HG03521 (cell line): ENCODE measurements at regions not wholly inside any gene's neighbourhood (a gene's known extent, or its start where the extent isn't known, plus 50 kb on each side); places are given as distances from the start of the nearest gene placed in this dataset.
"Not testable (repeated sequence)": the region's sequence is repeated elsewhere in the genome, so short reads cannot be mapped to it uniquely, and the experiment has no call there.

Experiments used
- ATAC-seq: cut with Tn5 transposase; IDR thresholded peaks from one replicate; pipeline ENCODE4 v1.9.1; 2021; ENCODE audit warnings: mild to moderate bottlenecking, moderate library complexity; ENCODE audit not compliant: unreplicated experiment

- no peak for ATAC-seq
Observed at GRCh38 chr5:145027286-145027685, 807.9 kb downstream of the PRELID2 start.

DNA sequence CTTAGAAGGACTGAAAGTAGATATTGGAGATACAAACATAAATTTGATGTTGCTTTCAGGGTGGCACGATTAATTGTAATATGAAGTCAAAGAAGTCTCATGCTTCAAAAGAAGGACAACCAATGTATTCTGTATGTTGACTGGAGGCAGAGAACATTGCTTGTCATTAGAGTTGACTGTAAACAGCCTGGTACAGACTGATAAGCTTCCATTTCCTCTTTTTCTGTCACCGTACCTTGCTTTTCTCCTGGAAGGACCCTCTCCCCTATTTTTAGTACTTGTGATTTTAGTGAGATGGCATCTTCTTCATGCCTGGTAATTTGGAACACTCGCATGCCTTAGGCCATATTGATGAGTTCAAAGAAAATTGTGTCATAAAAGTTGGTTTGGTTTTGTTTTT lies 809.4 kb downstream of the PRELID2 start:
- no peak for ATAC-seq

GRCh38 chr5:145015146-145015545 lies 820.0 kb downstream of the PRELID2 start:
- ATAC-seq = no peak

- ATAC-seq = no peak
Observed at GRCh38 chr5:145014109-145014508, 821.0 kb downstream of the PRELID2 start.

DNA sequence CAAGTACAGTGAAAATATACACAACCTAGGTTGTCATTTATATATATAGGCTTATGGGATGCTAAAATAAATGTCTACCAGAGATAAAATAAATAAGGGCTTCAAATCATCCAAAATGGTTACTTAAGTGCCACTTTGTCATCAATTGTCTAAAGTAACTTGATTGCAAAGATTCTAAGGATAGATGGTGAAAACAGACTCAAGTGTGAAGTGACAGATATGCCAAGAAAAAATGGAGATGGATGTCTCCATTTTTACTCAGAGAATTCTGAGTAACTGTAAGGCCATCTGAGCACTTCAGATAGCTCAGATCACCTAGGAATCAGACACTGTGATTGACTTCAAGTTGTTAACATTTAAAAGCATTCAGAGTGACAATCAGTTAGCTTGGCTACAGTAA lies 824.3 kb downstream of the PRELID2 start:
- no peak for ATAC-seq

GRCh38 chr5:145008876-145009530 lies 826.1 kb downstream of the PRELID2 start:
- no peak for ATAC-seq

DNA sequence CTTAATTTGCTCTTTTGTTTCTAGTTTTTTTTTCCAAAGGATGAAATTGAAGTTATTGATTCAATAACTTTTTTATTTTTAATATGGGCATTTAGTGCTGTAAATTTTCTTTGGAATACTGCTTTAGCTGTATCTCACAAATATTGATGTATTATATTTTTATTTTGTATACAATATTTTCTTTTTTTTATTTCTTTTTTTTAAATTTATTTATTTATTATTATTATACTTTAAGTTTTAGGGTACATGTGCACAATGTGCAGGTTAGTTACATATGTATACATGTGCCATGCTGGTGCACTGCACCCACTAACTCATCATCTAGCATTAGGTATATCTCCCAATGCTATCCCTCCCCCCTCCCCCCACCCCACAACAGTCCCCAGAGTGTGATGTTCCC lies 823.7 kb downstream of the KCTD16 start:
- ATAC-seq = not testable (repeated sequence)

DNA sequence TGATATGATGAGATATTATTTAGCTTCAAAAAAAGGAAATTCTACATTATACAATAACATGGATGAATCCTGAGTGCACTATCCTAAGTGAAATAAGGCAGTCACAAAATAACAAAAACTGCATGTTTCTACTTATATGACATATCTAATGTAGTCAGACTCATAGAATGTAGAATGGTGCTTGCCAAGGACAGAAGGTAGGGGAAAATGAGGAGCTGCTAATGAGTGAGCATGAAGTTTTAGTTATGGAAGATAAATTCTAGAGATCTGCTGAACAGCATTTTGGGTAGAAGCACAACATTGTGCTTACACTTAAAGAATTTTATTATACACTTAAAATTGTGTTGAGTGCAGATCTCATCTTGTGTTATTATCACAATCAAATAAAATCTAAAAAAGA lies 812.4 kb downstream of the KCTD16 start:
- ATAC-seq = no peak

- no peak for ATAC-seq
Observed at GRCh38 chr5:144979516-144980264, 809.0 kb downstream of the KCTD16 start.

GRCh38 chr5:144972317-144972716 lies 801.6 kb downstream of the KCTD16 start:
- no peak for ATAC-seq

DNA sequence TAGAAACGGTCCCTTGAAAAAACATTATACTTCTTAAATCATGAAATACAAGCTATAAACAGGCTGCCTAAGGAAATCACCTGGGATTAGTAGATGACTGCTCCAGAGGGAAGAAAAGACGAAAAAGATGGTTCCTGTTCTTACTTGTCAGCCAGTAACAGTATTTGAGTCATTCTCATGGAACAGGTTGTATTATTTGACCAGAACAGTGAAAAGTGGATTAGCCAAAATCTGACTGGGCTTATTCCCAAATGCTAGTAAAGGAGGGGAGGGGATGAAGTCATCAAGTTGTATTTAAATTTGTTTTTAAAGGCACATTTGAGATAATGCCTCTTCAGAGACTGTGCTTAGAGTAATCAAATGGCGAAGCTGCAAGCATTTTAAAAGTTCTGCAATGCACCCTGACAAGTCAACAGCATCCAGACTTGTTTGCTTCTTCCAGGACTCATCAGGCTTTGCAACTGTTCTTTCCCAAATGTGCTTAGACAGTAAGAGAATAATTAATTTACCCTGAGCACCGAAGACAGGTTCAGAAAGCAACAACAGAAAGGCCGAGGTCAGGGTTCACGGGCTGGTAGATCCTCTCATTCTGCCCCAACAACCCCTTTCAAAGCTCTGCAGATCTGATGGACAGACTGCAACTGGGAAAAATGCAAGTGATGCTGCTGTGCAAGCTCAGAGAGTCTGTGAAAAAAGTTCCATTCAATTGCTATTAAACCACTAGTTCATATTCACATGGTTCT lies 800.6 kb downstream of the KCTD16 start:
- ATAC-seq = no peak

- ATAC-seq = no peak
Observed at GRCh38 chr5:144960296-144960695, 789.6 kb downstream of the KCTD16 start.

- no peak for ATAC-seq
Observed at GRCh38 chr5:144958002-144958401, 787.3 kb downstream of the KCTD16 start.

DNA sequence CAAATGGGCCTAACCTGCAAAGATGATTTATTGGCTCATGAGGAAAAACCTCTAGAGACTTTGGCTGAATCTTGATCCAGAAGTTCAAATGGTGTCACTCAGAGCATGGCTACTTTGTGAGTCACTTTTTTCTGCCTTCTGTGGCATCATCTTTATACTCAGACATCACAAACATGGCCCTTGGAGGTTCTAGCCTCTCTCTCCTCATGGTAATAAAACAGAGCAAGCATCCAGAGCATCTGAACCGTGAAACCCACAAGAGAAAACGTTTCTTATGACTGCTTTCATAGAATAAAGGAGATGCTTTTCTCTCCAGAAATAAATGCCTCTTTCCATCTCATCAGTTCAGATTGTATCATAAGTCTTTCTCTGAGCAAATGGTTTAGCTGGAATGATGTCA lies 780.3 kb downstream of the KCTD16 start:
- no peak for ATAC-seq

GRCh38 chr5:144947023-144947422 lies 776.4 kb downstream of the KCTD16 start:
- ATAC-seq = no peak

DNA sequence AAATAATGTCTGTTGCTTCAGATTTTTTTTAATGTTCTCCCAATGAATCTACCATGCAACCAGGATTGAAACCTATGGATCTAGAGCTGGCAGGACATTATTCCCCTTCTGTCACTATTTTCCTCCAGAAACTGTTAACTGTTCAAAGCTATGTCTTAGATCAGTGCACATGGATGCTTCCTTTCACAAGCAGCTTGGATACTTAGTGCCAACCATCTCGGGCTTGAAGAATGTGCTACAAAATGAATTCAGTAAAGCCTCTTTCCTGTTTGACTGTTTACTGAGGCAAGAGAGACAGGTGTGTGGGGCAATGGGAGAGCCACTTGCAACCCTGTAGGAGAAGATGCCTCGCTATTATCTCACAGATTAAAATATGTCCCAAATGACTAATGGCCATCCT lies 774.8 kb downstream of the KCTD16 start:
- ATAC-seq = no peak

DNA sequence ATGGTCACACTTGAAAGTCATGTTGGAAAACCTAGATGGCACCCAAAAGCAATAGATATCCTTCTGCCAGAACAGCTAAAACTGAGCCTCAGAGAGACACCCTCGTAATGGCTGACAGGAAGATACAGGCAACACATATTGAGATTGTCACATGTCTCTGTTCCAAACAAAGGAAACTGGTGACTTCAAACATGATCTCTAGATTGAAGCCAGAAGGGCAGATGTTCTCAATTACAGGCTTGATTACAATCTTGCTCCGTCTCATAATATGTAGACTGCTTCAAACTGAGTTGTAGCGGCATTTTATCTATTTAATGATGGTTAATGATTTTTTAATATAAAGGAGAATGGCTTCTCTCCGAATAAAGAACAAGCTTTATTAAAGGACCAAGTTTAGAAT lies 774.3 kb downstream of the KCTD16 start:
- ATAC-seq = no peak

DNA sequence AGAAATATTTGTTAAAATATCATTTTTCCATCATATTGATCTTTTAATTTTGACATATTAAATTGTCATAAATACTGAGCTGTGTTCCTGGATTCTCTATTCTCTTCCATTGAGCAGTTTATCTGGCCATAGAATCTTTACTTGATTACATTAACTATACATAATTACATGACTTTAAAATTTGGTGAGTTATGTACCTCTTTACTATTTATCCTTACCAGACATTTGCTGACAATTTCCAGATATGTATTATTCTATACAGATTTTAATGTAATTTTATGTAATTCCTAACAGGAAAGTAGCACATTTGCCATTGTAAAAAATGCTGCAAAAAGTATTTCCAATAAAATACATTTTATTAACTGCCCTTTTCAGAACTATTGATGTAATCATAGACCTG lies 770.3 kb downstream of the KCTD16 start:
- no peak for ATAC-seq

- ATAC-seq = no peak
Observed at GRCh38 chr5:144918371-144918770, 747.7 kb downstream of the KCTD16 start.

DNA sequence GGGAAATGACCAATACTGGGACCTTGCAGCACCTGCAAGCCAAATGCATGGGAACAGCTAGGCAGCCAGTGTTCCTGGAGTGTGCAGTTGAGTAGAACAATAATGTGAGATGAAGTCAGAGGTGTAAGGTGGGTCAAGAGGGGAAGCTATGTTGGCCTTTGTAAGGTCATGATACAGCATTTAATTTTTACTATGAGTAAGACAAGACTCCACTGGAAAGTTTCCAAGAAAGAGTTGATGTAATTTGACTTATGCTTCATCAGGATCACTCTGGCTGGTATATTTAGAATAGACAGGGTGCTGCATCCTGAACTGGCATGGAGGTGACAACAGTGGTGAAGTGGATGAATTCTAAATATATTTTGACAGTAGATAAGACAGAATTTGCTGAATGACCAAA lies 744.8 kb downstream of the KCTD16 start:
- ATAC-seq = no peak

DNA sequence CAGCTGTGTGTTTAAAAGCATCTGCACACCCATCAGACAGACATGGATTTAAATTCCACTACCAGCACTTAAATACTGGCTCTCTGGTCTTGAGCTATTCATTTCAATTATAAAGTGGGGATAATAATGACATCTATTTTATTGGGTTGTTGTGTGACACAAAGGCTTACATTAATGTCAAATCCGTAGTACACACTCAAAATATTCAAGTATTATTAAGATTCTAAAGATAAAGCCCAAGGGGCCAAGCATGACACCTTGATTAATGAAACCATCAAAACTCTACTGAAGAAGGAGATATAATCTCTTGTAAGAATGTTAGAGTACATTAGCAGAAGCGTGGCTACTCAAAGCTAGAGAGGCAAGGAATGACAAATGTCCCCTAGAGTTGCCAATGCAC lies 743.0 kb downstream of the KCTD16 start:
- no peak for ATAC-seq

DNA sequence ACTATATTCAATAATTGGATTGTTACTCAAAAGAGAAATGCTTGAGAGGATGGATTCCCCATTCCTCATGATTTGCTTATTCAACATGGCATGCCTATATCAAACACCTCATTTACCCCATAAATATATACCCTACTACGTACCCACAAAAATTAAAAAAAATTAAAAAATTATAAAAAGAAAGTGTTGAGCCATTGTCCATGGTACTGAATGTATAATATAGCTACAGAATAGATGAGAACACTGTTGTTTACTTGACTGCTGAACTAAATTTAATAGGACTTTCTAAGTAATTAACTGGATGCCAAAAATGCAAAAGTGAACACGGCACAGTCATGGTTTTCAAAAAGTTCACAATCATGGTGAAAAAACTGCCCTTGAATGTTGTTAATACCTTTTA lies 725.8 kb downstream of the KCTD16 start:
- no peak for ATAC-seq
